ENCODE measurements at regions not wholly inside any gene's neighbourhood (a gene's known extent, or its start where the extent isn't known, plus 50 kb on each side); places are given as distances from the start of the nearest gene placed in this dataset.
"Not testable (repeated sequence)": the region's sequence is repeated elsewhere in the genome, so short reads cannot be mapped to it uniquely, and the experiment has no call there.

DNA sequence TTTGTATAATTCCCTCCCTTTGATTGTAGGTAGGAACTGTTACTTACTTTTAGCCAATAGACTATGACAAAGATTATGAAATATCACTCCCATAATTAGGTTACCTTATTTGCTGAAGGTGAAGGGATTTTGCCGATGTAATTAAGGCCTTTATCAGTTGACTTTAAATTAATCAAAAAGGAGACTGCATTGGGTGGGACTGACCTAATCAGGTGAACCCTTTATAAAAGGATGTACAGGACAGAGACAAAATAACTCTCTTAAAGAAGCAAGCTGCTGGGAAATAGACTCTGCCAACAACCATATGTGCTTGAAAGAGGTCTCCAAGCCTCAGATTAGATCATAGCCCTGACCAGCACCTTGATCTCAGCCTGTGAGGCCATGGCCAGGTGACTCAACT is 167.6 kb downstream of the SOX3 start:
- DNase-seq: no peak

DNA sequence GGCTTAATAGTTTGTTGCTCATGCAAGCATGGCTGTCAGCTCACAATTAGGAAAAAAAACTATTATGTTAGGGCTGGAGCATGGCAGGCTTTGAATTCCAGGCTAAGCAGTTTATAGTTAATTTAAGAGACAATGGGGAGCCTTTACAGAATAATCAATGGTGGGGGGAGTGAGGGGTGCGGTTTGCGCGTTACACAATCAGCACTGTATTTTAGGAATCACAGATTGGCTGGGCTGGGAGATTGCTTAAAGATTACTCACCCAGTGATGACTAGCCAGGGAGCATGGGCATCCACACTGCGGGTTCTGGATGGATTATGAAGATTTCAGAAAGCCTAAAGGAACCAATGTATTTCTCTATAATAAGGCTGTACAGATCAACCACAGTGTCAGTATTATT is 186.6 kb downstream of the SOX3 start:
- DNase-seq: no peak

DNA sequence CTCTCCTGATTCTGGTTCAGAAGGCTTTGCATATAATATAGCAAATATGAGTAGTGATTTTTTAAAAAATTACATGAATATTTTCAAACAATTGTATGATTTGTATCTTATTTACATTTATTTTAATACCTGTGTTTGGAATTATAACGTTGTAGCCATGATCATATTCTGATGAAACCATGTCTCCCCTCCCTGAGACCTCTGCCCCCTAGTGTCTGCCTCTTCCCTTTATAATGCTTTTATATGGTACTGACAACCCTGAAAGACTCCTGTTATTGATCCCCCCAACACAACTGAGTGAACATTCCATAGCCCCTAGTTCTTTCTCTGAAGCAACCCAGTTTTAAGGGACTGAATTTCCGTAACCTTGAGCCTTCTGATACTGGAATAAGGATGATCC is 187.4 kb downstream of the SOX3 start:
- no peak for DNase-seq

DNA sequence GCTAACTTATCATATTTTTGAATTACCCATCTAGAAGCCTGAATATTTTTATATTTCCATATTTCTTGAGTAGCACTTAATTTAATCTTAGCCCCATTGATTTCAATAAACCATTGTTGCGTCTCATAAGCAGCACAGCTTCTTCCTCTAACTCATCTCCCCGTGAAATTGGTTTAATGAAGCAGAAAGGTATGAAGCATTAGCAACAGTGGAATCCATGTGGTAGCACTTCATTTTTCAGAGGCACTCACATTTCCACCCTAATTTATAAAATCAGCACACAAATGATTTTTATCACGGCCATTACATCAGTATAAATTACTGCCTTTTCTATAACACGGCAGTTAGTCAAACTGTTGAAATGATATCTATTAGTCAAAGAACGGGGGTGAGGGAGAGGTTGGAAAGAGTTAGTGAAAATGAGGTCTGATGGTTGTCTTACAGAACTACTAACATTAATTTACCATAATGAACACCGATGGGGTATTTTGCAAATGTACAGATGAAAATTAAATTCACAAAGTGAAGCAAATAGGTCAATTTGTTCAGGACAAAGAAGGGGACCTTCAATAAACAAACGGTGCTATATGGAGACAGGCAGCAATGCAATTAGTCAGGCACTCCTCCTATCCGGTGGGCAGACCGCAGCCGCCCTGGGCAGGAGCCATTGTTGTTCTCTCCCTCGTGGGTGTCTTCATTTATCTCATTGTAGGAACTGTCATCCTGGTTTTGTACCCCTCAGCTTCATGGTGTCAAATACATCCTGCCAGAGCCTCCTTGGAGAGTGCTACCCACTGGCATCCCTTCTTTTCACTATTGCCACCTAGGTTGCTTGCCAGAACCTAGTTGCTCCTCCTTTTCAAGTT is 205.7 kb downstream of the SOX3 start:
- DNase-seq: no peak

DNA sequence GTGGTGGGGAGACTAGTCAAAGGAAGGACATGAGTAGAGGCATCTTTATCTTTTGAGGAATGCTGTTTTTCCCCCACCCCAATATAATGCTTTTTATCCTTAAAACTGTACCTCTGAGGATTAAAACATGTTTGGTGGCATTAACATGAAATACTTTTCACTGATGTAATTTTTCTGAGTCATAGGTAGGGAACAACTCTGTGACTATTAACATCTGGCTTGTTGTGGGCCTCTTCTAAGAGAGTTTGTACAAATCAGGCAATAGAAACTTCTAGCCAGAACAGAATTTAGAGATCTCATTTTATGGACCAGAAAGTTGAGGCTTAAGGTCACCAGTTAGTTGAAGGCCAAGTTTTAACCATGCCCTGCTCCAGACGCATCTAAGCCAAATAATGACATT is 207.6 kb downstream of the SOX3 start:
- DNase-seq: no peak

DNA sequence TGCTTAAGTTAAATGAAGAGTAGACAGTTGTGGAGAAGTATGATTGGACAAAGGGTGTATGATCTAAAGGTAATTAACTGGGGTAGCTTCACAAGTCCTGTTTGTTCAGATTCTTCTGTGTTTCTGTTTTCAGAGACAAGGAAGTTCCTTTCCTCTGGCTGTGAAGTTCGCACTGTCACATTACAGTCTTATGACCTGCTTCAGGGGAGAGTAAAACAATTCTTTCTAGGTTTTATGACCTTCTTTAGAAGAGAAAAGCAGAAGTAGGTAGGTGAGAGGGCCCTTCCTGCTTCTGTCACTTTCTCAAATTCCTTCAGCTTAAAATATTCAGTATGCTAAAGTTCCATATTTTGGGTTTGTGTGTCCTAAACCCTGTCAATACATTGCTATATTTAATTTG is 211.9 kb downstream of the SOX3 start:
- DNase-seq: no peak

DNA sequence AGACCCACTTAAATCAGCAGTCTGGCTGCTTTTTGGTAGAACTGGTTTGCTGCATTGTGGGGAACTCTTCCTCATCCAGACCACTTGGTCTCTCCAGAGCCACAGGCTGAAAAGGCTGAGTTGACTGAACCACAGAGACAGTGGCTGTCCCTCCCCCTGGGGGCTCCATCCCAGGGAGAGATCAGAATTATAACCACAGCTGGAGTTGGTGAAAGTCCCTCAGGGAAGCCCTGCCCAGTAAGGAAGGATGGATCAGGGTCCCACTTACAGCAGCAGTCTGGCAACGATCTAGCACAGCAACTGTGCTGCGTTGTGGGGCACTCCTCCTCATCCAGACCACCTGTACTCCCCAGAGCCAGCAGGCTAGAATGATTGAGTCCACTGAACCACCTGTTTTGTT is 212.7 kb downstream of the SOX3 start:
- DNase-seq: no peak

DNA sequence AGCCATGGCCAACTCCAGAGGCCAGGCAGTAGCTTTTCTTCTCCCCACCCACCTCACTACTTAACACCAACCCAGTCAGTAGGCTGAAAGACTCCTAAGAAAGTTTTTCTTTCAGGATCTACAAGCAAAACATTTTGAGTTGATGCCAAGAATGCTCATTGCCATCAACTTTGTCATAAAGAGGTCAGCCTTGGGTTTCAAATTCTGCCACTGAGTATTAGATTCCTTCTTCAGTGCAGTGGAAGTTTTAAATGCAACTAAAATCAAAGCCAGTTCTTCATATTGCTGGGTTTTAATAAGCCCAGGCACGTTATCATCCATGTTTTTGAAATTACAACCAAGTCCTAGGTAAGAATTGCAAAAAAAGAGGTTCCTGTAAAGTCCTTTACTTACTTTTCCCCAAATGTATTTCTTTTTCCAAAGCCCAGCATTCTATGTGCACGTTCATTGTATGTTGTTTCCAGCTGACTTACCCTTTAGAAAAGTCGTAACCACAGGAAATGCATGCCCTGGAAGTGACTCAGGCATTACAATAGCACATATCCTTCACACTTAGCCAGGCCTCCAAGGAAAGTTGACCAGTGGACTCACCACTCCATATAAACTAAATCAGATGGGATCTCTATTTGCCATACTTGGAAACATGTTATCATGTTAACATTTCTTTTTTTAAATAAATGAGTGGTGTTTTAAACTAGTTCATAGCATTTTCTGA is 229.9 kb downstream of the SOX3 start:
- no peak for DNase-seq

DNA sequence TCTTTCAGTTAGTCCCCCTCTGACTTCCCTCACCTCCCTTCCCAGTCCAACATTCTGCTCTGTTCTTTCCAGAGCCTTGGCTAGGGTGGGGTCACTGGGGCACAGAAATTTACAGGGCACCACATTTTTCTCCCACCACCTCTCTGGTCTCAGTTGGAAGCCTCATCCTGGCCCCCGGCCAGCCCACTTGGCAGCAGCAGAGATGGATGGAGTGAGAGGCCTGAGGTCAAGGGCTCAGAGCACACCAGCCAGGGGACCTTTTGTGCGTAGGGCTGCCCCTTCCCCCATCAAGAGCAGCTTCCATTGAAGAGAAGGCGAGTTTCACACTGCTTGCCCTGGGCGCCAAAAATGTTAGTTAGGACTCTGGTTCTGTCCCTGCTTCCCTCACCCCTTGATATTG is 230.9 kb downstream of the SOX3 start:
- no peak for DNase-seq

DNA sequence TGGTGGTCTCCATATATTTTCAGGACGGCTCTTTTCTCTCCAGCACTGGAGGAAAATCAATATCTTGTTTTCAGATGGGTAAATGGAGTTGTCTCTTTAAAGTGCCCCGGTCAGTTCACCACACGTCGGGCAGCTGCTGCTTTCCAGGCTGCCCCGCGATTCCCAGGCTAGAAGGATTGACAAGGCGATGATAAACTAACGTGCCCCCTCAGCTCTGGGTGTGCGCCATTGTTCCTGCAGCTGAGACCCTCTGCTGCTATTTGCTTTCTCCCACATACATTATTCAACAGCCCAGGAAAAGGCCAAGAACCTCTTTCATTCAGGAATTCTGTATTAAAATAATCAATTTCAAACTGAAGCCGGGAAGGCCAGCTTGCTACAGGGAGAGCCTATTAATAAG is 254.5 kb downstream of the SOX3 start:
- DNase-seq: no peak

DNA sequence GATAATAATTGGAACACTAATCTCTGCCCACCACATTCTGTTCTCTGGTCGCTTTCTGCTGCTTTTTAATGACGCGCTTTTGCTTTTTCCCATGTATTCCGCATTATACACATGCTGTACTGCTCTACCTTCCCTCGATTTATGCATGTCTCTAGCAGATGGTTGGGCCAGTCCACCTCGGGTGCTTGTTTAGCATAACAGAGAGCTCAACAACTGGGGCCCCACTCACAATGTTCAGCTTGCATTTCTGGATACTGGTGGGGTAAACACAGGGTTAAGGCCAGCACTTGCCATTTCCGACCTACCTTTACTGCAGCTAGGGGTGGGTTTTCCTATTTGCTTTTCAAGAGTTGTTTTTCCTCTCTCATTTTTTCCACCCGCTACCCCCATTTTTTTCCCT is 255.8 kb downstream of the SOX3 start:
- DNase-seq: no peak

DNA sequence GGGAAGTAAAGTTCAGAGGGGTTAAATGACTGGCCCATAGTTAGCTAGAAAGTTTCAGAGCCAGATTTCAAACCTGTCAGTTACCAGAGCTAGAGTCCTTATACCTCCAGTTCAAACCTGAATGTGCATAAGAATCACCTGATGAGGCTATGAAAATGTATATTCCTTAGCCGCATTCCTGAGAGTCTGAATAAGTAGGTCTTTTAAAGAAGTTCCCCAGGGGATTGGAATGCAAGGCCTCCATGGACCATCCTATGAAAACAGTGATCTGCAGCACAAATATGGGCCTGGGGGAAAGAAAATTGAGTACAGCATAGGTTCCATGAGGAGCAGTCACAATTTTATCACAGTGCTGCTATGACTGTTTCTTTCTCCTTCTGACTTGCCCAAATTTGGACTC is 263.9 kb upstream of the CXorf66 start:
- DNase-seq: no peak

DNA sequence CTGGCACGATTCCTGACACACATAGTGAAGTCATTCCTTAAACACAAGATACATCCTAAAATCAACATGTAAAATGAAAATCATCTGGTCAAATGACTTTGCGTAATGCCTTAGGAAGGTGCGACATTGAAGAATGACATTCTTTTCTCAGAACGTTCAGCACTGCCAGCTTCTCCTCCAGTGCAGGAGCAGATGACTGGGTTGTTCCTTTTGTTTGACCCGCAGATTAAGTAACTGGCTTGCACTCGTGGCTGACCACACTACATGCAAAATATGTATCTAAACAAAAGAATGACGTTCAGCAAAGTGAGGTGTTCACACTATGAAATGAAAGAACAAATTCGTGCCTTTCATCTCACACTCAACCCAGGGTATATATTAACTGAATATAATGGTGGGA is 260.7 kb upstream of the CXorf66 start:
- DNase-seq: not testable (repeated sequence)

DNA sequence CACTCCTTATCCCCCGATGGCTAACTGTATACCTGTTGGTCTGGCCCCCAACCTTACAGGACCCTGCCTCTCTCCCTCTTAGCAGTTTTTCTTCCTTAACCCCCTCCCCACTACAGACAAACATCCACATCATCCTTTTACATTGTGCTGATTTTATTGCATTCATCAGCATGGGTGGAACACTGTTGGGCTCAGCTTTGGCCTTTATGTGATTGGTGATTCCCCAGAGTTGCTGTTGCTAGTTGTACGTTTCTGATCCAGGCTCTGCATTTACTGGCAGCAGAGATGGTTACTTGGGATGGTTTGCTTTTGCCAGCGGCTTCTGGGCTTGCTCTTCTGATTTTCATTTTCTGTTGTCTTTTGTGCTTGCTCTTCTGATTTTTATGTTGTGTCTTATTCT is 250.6 kb upstream of the CXorf66 start:
- DNase-seq: not testable (repeated sequence)

DNA sequence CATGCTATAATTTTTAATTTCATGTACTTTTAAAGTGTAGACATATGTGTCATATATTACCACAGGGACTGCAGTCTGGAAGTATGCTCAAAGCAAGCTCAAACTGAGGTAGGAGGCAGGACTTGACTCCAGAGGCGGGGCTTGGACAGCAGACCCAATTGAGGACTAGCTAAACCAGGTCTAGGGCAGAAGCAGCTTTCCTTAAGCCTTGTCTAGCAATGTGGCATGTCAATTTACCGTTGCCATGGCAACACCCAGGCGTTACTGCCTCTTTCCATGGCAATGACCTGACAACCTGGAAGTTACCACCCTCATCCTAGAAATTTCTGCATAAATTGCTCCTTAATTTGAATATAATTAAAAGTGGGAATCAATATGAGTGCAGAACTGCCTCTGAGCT is 249.2 kb upstream of the CXorf66 start:
- DNase-seq: not testable (repeated sequence)

DNA sequence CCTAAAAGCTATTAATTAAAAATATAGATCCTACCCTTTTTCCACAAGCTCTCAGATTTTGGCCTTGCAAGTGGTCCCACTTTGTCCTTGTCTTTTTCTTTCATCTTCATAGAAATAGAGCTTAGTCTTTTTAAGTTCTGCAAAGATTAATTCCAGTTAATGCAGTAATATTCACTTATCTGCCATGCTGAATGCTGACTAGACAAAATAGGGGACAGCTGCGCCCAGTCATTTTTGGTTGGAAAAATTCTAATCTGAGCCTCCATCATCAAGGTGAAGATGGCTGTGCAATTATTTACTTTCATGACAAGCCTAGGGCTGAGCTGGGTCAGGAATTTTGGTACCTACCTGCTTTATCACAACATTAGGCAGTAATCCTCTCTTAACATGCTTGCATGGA is 241.3 kb upstream of the CXorf66 start:
- DNase-seq: no peak

DNA sequence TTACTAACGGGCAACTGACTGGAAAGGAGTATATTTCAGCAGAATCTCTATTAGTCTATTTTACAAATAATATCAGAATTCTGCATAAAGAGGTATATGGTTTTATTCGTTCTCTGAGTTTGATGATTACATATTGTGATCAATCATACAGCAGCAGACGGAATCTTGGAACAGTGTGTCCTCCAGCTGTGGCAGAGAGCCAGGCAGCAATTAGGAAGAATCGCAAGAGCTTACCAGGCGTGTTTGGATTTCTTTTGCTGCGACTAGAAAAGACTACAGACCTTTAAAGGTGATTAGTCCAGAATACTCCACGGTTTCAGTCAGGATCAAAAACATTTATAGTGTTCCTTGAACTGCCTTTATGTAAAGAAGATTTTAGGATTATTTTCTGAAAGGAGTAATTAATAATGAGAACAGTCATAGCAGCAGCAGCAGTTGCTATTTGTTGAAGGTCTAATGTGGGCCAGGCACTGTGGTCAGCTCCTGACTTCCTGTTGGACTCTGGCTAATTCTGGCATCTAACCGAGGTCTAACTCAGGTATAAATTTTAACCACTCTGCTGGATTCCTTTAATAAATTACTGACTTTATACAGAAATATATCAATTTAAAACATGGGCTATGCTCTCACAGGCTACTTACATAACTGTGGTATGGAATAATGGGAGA is 225.3 kb upstream of the CXorf66 start:
- no peak for DNase-seq

DNA sequence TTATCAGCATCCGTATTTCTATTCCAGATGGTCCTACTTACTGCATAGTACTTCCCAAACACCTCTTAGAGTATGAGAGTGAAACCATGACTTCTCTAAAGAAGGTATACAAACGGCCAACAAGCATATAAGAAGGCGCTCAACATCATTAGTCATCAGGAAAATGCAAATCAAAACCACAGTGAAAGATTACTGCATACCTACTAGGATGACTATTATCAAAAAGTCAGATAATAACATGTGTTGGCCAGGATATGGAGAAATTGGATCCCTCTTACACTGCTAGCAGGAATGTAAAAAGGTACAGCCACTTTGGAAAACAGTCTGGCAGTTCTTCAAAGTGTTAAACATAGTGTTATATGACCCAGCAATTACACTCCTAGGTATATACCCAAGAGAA is 215.3 kb upstream of the CXorf66 start:
- DNase-seq: no peak

DNA sequence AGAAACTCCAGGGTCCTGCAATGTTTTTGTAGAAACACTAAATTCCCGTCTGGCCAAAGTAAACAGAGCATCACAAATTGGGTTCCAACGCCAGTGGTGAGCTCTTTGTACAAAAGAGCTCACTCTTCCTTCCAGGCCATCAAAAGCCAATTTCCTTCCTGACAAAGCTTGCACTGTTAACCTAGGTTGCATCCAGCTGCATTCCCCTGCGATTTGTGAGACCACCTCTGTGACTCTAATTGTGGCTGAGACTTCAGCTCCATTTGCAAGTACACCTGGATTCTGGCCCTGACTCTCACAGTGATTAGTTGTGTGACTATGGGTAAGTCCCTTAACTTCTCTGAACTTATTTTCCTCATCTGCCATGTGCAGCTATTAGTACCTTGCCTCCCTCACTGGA is 212.5 kb upstream of the CXorf66 start:
- DNase-seq: no peak

DNA sequence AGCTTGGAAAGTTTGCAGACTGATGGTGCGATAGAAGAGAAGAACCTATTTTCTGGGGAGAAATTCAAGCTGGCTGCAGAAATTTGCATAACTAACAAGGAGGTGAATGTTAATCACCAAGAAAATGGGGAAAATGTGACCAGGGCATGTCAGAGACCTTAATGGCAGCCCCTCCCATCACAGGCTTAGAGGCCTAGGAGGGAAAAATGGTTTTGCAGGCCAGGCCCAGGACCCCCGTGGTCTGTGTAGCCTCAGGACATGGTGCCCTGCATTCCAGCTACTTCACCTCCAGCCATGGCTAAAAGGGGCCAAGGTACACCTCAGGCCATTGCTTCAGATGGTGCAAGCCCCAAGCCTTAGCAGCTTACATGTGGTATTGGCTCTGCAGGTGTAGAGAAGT is 207.1 kb upstream of the CXorf66 start:
- DNase-seq: no peak

DNA sequence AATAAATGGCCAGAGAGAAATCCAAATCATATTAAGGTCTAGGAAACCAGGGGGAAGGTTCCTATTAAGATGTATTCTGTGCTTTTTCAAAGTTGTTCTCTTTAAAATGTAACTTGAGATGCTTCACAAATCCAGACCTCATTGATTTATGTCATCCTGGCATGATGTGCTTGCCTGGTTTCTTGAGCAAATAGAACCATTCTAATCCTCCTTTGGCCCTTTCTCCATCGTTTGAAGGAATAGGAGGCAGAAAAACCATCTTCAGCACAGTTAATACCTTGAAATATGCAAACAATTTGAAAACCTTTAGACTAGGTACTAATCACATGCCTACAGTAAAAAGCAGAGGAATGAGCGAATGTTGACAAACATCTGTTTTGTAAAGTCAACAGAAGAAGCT is 202.2 kb upstream of the CXorf66 start:
- DNase-seq: no peak

DNA sequence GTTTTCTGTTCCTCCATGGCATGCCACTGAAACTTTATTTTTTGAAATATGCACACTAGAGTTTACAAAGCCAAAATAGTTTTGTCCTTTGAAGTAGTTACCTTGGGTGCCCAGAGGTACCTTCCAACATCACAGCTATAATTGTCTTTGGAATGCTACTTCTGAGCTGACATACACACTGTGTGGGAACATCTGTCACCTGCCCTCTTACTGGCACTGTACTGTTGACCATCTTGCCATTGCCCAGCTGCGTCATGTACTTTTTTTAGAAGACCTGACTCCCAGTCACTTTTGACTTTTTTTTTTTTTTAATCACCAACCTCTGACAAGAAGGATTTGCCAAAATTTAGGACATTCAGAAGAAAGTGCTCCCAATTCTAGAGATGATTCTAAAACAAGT is 200.5 kb upstream of the CXorf66 start:
- no peak for DNase-seq

DNA sequence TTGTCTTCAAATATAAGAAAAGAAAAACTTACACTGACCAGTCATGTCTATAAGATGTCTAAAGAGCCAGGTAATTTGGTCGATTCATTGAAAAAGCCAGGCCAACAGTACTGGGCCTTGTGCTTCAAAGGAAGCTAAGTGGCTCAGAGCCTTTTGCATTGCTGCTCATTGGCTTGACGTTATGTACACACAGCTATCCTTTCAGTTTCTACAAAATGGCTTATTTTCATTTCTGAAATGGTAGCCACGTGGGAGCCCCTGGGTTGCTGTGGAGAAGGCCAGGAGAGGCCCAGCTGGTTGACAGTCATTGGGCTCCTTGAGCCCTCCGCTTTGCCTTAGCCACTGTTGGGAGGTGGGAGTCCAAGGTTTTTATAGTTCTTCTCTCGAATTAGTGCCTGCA is 199.1 kb upstream of the CXorf66 start:
- no peak for DNase-seq
